HG02885 (cell line): ENCODE measurements at regions not wholly inside any gene's neighbourhood (a gene's known extent, or its start where the extent isn't known, plus 50 kb on each side); places are given as distances from the start of the nearest gene placed in this dataset.

Experiments used
- ATAC-seq: cut with Tn5 transposase; IDR thresholded peaks from one replicate; pipeline ENCODE4 v1.9.1; 2021; ENCODE audit warnings: mild to moderate bottlenecking; ENCODE audit not compliant: unreplicated experiment, poor library complexity

GRCh38 chr10:131758062-131758938 lies 142.5 kb upstream of the PPP2R2D start:
- no peak for ATAC-seq

- ATAC-seq, result no peak
Measured at GRCh38 chr10:131758939-131759301, 141.9 kb upstream of the PPP2R2D start.

GRCh38 chr10:131759347-131759746 lies 141.5 kb upstream of the PPP2R2D start:
- ATAC-seq, result no peak

GRCh38 chr10:131760416-131761166 lies 140.2 kb upstream of the PPP2R2D start:
- ATAC-seq, result no peak

DNA sequence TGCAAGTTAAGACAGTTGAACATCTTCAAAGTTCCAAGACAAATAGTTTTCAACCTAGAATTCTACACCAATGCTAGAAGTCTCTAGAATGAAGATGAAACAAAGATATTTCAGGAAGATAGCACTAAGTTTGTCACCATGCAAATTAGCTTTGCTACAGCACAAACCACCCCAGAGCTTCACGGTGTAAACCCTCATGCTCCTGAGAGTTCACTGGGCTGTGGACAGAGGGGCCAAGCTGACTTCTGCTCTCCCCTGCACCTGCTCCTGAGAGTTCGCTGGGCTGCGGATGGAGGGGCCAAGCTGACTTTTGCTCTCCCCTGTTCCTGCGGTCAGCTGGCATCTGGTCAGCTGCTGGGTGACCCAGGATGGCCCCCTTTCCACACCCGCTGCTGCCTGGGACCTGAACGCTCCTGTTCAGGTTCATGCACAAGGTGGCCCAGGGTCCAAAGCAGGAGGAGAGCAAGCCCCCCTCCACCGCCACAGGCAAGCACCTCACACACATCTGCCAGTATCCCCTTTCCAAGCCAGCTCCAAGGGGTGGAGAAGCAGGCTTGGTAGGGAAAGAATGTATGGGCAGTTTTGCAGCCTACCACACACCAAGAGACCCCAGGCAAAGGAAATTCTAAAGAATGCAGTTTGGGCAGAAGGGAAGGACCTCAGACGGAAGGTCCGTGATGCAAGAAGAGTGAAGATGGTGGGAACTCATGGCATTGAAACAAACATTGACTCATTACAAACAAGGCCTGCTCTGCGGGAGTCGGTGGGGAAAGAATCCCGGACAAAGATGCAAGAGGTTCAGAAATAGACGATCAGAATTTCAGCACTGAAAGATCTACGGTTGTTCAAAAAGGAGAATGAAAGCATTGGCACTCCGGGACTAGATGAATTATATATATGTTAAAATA lies 137.8 kb upstream of the PPP2R2D start:
- ATAC-seq, result no peak

DNA sequence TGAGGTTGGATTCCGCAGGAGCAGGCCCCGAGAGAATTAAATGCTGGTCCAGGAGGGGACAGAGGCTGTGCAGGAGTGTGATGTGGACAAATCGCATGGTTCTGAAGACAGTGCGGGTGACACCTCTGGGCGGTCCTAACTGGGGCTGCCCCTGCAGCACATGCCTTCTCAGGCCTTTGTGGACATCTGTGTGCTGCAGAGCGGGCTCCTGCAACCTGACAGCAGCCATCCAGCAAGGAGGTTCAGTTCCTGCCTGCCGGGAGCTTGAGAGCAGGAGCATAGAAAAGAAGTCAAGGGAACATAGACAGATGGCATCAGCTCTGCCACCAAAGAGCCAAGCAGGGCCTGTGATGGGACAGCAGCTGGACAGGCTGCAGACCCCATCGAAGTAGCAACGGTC lies 135.9 kb upstream of the PPP2R2D start:
- ATAC-seq, result no peak

DNA sequence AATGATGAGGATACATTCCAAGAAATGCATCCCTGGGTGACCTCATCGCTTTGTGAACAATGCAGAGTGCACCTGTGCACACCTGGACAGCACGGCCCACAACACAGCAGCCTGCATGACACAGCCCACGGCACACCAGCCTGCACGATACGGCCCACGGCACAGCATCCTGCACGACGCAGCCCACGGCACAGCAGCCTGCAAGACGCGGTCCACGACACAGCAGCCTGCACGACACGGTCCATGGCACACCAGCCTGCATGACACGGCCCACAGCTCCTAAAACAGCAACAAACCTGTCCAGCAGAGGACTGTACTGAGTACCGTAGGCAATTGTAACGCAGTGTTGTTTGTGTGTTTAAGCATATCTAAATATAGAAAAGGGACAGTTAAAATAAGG lies 134.7 kb upstream of the PPP2R2D start:
- ATAC-seq, result no peak

DNA sequence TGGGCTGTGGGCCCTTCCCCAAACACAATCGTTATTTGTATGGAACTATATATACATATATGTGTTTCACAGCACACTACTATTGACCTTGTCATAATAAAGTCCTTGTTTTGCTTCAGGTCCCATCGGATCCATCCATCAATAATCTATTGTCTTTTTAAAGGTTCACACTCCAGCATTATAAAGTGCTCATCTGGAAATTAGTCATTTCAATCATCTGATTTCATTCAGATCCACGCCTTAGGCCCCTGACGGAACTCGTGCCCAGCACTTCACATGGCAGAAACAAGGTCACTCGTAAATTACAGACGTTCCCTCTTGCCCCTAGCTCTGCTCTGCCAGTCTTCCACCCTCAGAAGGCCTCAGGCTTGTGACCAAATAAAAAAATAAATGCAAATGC lies 133.1 kb upstream of the PPP2R2D start:
- ATAC-seq, result no peak

GRCh38 chr10:131769571-131770410 lies 131.0 kb upstream of the PPP2R2D start:
- ATAC-seq, result no peak

DNA sequence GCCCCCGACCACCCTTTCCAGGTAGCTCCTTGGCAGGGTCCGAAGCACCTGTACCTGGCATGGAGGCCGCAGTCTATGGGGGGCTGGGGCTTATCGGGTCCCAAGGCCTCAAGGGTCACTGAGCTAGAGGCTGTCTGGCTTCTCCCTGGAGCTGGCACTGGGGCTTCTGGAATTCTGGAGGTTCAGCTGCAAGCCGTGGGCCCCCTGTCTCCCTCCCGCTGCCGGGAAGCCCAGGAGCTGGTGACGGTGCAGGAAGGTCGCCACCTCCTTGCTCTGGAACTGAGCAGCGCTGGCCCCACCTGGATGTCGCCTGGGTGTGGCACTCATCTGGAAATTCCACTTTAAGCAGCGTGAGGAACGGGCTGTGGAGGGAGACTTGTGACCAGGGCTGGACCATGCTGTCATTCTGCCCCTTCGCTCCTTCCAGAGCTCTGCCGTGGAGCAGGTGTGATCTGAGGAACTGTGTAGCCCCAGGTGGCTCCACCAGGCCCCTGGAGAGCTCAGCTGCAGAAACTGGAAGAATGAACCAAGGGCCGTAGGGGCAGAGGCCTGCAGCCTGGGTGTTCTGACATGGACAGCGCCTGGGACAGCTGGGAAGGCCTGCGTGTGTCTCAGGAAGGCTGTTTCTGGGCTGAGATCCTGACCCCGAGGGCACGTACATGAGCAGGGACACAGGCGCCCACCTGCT lies 129.7 kb upstream of the PPP2R2D start:
- no peak for ATAC-seq

DNA sequence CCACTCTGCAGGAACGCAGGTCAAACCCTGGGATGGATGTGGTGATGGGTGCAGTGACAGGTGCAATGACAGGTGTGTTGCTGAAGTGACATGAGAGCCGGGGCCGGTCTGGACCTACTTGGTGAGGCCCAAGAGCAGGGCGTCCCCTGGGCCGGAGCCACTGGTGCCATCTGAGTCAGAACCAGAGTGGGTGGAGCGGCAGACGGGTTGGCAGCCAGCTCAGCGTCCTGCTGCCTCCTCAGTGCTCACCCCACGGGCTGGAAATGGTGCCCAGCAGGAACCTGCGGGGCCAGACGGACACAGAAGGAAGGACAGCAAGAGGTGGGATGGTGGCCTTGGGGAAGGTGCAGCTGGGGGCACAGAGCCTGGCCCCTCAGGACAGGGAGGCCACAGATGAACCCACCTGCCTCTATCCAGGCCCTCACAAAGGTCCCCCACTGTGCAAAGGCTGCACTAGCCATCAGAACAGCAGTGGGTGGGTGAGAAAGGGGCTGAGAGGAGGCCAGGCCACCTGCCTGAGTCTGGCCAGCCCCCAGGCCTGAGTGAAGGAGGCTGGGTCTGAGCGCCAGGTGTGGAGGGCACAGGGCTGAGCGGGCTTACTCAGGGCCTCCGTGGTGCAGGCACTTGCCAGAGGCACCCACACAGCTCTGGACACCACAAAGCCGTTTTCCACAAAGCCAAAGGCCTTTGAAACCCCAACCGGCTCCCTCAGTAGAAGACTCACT lies 129.0 kb upstream of the PPP2R2D start:
- no peak for ATAC-seq

- ATAC-seq, result no peak
Measured at GRCh38 chr10:131772441-131772840, 128.4 kb upstream of the PPP2R2D start.

GRCh38 chr10:131773370-131774343 lies 127.2 kb upstream of the PPP2R2D start:
- ATAC-seq, result no peak

GRCh38 chr10:131774681-131775085 lies 126.1 kb upstream of the PPP2R2D start:
- no peak for ATAC-seq

GRCh38 chr10:131775433-131775832 lies 125.4 kb upstream of the PPP2R2D start:
- no peak for ATAC-seq

DNA sequence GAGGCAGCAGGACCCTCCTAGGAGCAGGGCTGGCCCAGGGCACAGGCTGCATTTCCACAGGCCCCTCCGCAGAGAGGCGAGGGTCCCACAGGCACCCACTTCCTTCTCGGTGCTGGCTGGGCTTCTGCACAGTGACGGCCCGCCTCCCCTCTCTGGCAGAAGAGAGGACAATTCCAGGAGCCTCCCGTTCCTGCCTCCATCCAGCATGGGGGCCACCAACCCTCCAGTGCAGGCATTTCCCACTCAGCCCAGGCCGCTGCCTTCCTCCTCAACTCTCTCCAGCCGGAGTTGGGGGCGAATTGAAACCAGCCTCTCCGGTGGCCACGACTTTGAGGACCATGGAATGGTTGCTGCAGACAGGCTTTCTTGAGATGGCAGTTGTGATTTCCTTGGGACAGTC lies 125.0 kb upstream of the PPP2R2D start:
- ATAC-seq, result no peak

DNA sequence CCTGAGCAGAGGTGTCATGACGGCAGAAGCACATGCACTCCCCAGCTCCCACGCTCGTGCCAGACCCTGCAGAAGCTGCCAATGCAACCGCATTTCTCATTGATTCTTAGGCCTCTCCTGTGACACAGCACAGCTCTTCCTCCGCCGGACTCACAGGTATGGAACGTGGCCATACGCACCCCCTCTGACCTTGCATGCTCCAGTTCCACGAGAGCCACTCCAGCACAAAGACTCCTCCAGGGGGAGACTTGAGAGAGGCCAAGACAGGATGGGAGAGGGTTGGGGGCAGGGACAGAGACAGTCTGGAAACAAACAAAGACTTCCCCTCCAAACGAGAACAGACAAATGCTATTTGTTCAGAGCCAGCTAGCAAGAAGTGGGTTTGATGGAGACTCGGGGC lies 124.3 kb upstream of the PPP2R2D start:
- no peak for ATAC-seq
